Trophoblast cell (in vitro differentiated cells and primary cell): ENCODE measurements at regions not wholly inside any gene's neighbourhood (a gene's known extent, or its start where the extent isn't known, plus 50 kb on each side); places are given as distances from the start of the nearest gene placed in this dataset.
A peak's percentile ranks its signal among the peaks of the same experiment; 100 is the strongest.

Experiments used
- DNase-seq, 2 donors: peaks; one replicate each; pipeline ENCODE4 v3.0.0-alpha.2; 2016
- H2AFZ ChIP-seq: 2 replicates; pipeline ENCODE4 v1.6.1; 2013; ENCODE audit warnings: low read length, moderate library complexity, mild to moderate bottlenecking; ENCODE audit not compliant: insufficient read depth, poor library complexity
- H2AK5ac ChIP-seq: 2 replicates; pipeline ENCODE4 v1.6.1; 2013; ENCODE audit warnings: mild to moderate bottlenecking, low read length
- H2BK120ac ChIP-seq: 2 replicates; pipeline ENCODE4 v1.6.1; 2013; ENCODE audit warnings: low read length, mild to moderate bottlenecking, moderate library complexity; ENCODE audit not compliant: insufficient read depth, poor library complexity
- H2BK12ac ChIP-seq: 2 replicates; pipeline ENCODE4 v1.6.1; 2013; ENCODE audit warnings: mild to moderate bottlenecking, low read length, moderate library complexity
- H2BK5ac ChIP-seq: 2 replicates; pipeline ENCODE4 v1.6.1; 2013; ENCODE audit warnings: low read length, low read depth, moderate library complexity, mild to moderate bottlenecking; ENCODE audit not compliant: poor library complexity
- H3K14ac ChIP-seq: 2 replicates; pipeline ENCODE4 v1.6.1; 2013; ENCODE audit warnings: mild to moderate bottlenecking, low read length
- H3K18ac ChIP-seq: 2 replicates; pipeline ENCODE4 v1.6.1; 2013; ENCODE audit warnings: mild to moderate bottlenecking, low read length
- H3K23ac ChIP-seq: 2 replicates; pipeline ENCODE4 v1.6.1; 2013; ENCODE audit warnings: low read length
- H3K27ac ChIP-seq: 2 replicates; pipeline ENCODE4 v1.5.1; 2013; ENCODE audit warnings: low read depth, mild to moderate bottlenecking, inconsistent platforms, low read length, moderate library complexity
- H3K27me3 ChIP-seq: 2 replicates; pipeline ENCODE4 v1.6.1; 2013; ENCODE audit warnings: inconsistent platforms, mild to moderate bottlenecking, low read length, moderate library complexity; ENCODE audit not compliant: insufficient read depth
- H3K36me3 ChIP-seq, 2 experiments: 1 replicate in 1 of 2; 2 replicates in 1 of 2; pipeline ENCODE4 v1.6.1; 2013; ENCODE audit warnings: low read length in 2 of 2, mild to moderate bottlenecking in 2 of 2, moderate library complexity in 1 of 2; ENCODE audit not compliant: insufficient read depth in 2 of 2, control insufficient read depth in 1 of 2
- H3K4ac ChIP-seq: 2 replicates; pipeline ENCODE4 v1.6.1; 2013; ENCODE audit warnings: low read depth, mild to moderate bottlenecking, low read length, moderate library complexity
- H3K4me1 ChIP-seq, 2 experiments: 1 replicate in 1 of 2; 2 replicates in 1 of 2; pipeline ENCODE4 v1.6.1; 2013; ENCODE audit warnings: low read length in 2 of 2, mild to moderate bottlenecking in 2 of 2, moderate library complexity in 1 of 2; ENCODE audit not compliant: insufficient read depth in 2 of 2, control insufficient read depth in 1 of 2
- H3K4me2 ChIP-seq: 2 replicates; pipeline ENCODE4 v1.6.1; 2013; ENCODE audit warnings: inconsistent platforms, mild to moderate bottlenecking, low read length, moderate library complexity
- H3K4me3 ChIP-seq: 2 replicates; pipeline ENCODE4 v1.5.1; 2013; ENCODE audit warnings: mild to moderate bottlenecking, low read depth, low read length, inconsistent platforms
- H3K79me1 ChIP-seq: one replicate; pipeline ENCODE4 v1.6.1; 2013; ENCODE audit warnings: low read length
- H3K79me2 ChIP-seq: 2 replicates; pipeline ENCODE4 v1.6.1; 2013; ENCODE audit warnings: low read length, mild to moderate bottlenecking; ENCODE audit not compliant: control insufficient read depth, insufficient read depth, poor library complexity
- H3K9ac ChIP-seq: 2 replicates; pipeline ENCODE4 v1.6.1; 2013; ENCODE audit warnings: mild to moderate bottlenecking, low read length
- H3K9me3 ChIP-seq: 2 replicates; pipeline ENCODE4 v1.6.1; 2013; ENCODE audit warnings: low read depth, mild to moderate bottlenecking, control low read depth, inconsistent platforms, low read length; ENCODE audit not compliant: insufficient read depth
- H4K12ac ChIP-seq: 2 replicates; pipeline ENCODE4 v1.6.1; 2013; ENCODE audit warnings: low read depth, mild to moderate bottlenecking, low read length, moderate library complexity
- H4K8ac ChIP-seq: 2 replicates; pipeline ENCODE4 v1.6.1; 2013; ENCODE audit warnings: low read depth, mild to moderate bottlenecking, low read length, moderate library complexity
- H4K91ac ChIP-seq: one replicate; pipeline ENCODE4 v1.6.1; 2013; ENCODE audit warnings: low read depth, mild to moderate bottlenecking, low read length, moderate library complexity
- WGBS: extraction: QIAGEN DNeasy Blood & Tissue Kit; methylation state at CpG from one replicate; pipeline ENCODE4 v1.1.7; 2013; ENCODE audit warnings: missing lambda C conversion rate; ENCODE audit not compliant: insufficient read length, insufficient coverage; ENCODE audit errors: extremely low coverage; 5-methylcytosine and 5-hydroxymethylcytosine counted together

DNA sequence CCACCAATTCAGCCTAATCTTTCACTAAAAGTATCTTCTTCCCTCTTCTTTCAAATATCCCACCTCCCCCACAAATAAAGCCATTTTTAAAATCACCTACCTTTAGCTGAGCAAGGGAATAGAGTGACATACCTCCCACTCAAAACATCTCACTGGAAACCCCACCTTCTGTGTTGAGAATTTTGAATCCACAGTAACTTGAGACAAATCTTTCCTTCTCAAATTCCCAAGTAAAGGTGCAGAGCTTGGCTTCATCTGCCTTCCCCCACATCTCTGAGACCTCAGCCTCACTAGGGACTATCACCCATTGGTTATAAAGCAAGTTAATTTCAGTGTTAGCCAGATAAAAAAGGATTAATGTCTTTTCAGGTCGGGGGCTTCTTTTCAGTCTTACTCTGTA lies 180.4 kb downstream of the INO80D start:
- Histone ChIP-seq H3K27ac (no peak overlapping the region), H3K9me3 (no peaks in the 10 kb centered on the region), H3K79me2 (no peaks in the 10 kb centered on the region), H2BK12ac (no peak overlapping the region), H4K12ac (no peak overlapping the region), H2BK120ac (no peak overlapping the region), H2AFZ (no peak overlapping the region), H3K27me3 (no peaks in the 10 kb centered on the region), H4K8ac (no peak overlapping the region), H3K36me3 (no peaks in the 10 kb centered on the region), H3K14ac (no peak overlapping the region), H3K18ac (no peak overlapping the region), H2AK5ac (no peak overlapping the region), H2BK5ac (no peak overlapping the region), H3K4ac (no peak overlapping the region), H3K4me2 (no peak overlapping the region), H3K79me1 (no peaks in the 10 kb centered on the region), H3K4me3 (no peak overlapping the region), H3K9ac (no peak overlapping the region), H3K23ac (no peak overlapping the region), H3K4me1 (no peaks in the 10 kb centered on the region), H4K91ac (no peak overlapping the region)
- WGBS, result no CpG with 5 or more reads among the region's 1 CpG
- DNase-seq, result no peak

DNA sequence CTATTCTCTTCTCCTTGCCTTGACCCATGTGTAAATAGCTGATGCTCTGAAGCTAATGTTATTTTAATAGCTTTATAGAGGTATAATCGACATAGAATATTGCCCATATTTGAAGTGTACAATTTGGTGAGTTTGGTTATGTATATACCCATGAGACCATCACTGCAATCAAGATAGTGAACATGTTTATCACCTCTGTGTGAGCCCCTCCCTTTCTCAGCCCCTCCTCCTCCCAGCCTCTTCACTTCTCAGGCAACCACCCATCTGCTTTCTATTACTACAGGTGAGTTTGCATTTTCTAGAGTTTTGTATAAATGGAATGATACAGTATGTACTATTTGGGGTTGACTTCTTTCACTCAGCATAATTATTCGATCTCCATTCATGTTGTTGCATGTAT lies 181.1 kb downstream of the INO80D start:
- Histone ChIP-seq H3K27ac (no peak overlapping the region), H3K4me3 (no peak overlapping the region), H3K79me1 (no peaks in the 10 kb centered on the region), H3K27me3 (no peaks in the 10 kb centered on the region), H3K9ac (no peak overlapping the region), H4K8ac (no peak overlapping the region), H2AFZ (no peak overlapping the region), H3K36me3 (no peaks in the 10 kb centered on the region), H3K9me3 (peaks cover 1% of the 10 kb centered on the region), H3K23ac (no peak overlapping the region), H2BK12ac (no peak overlapping the region), H3K4me1 (no peaks in the 10 kb centered on the region), H2BK5ac (no peak overlapping the region), H4K91ac (no peak overlapping the region), H3K4ac (no peak overlapping the region), H2AK5ac (no peak overlapping the region), H3K4me2 (no peak overlapping the region), H3K79me2 (no peaks in the 10 kb centered on the region), H3K14ac (no peak overlapping the region), H3K18ac (no peak overlapping the region), H2BK120ac (no peak overlapping the region), H4K12ac (no peak overlapping the region)
- no CpG with 5 or more reads among the region's 2 CpGs for WGBS
- no peak for DNase-seq

DNA sequence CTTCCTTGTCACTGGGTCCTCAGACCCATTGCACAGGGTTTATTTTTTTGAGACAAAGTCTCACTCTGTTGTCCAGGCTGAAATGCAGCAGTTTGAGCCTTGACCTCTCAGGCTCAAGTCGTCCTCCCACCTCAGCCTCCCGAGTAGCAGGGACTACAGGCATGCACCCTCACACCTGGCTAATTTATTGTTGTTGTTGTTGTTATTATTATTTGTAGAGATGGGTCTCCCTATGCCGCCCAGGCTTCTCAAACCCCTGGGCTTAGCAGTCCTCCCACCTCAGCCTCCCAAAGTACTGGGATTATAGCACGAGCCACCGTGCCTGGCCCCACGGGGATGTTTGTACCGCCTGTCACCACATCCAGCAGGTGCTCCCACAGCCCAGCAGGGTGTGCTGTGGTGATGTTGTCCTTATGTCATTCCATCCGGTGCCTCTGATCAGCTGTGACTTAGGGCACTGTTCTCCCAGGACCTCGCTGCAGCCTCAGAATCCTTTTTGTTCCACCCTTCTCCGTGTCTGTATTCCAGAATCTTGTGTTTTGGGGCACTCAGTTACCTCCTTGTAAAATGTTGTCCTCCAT lies 182.3 kb downstream of the INO80D start:
- Histone ChIP-seq H2BK12ac (no peak overlapping the region), H3K27ac (no peak overlapping the region), H2AK5ac (no peak overlapping the region), H4K8ac (no peak overlapping the region), H3K14ac (no peak overlapping the region), H2BK120ac (no peak overlapping the region), H3K23ac (no peak overlapping the region), H3K36me3 (no peaks in the 10 kb centered on the region), H3K9me3 (peaks cover 1% of the 10 kb centered on the region), H3K9ac (no peak overlapping the region), H2BK5ac (no peak overlapping the region), H3K4me3 (no peak overlapping the region), H3K4me2 (no peak overlapping the region), H3K4ac (no peak overlapping the region), H3K79me2 (no peaks in the 10 kb centered on the region), H4K91ac (no peak overlapping the region), H3K4me1 (no peaks in the 10 kb centered on the region), H3K79me1 (no peaks in the 10 kb centered on the region), H3K18ac (no peak overlapping the region), H4K12ac (no peak overlapping the region), H3K27me3 (no peaks in the 10 kb centered on the region), H2AFZ (no peak overlapping the region)
- peak; percentile 48 to 74 for DNase-seq
- no CpG with 5 or more reads among the region's 10 CpGs for WGBS

DNA sequence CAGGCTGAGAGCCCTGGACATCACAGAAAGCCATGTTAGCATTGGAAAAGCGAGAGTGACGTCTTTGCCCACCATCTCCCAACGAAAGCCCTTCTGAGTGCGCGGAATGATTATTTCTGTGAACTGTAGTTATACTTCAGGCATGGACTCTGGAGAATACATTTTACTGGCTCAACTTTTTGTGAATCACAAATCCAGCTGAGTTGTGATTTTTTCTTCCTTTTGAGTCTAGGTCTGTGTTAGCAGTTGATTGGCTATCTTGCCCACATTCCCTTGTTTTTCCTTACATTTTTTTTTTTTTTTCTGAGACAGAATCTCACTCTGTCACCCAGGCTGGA lies 183.1 kb downstream of the INO80D start:
- Histone ChIP-seq H2BK5ac (no peak overlapping the region), H3K9ac (no peak overlapping the region), H3K27ac (no peak overlapping the region), H3K27me3 (no peaks in the 10 kb centered on the region), H3K79me2 (no peaks in the 10 kb centered on the region), H3K14ac (no peak overlapping the region), H3K23ac (no peak overlapping the region), H2AK5ac (no peak overlapping the region), H3K4me1 (no peaks in the 10 kb centered on the region), H3K4me2 (no peak overlapping the region), H4K8ac (no peak overlapping the region), H3K36me3 (no peaks in the 10 kb centered on the region), H3K9me3 (peaks cover 1% of the 10 kb centered on the region), H4K91ac (no peak overlapping the region), H3K4me3 (no peak overlapping the region), H2AFZ (no peak overlapping the region), H2BK12ac (no peak overlapping the region), H4K12ac (no peak overlapping the region), H3K79me1 (no peaks in the 10 kb centered on the region), H2BK120ac (no peak overlapping the region), H3K18ac (no peak overlapping the region), H3K4ac (no peak overlapping the region)
- DNase-seq, result no peak
- WGBS, result no CpG with 5 or more reads among the region's 5 CpGs
